HUES6 (cell line): ENCODE measurements at regions not wholly inside any gene's neighbourhood (a gene's known extent, or its start where the extent isn't known, plus 50 kb on each side); places are given as distances from the start of the nearest gene placed in this dataset.
"Not testable (repeated sequence)": the region's sequence is repeated elsewhere in the genome, so short reads cannot be mapped to it uniquely, and the experiment has no call there.

ENCODE experiments used
- H3K27ac ChIP-seq: 2 replicates; pipeline ENCODE4 v1.7.0; 2013; ENCODE audit warnings: low read depth, mild to moderate bottlenecking, low read length, inconsistent platforms
- H3K27me3 ChIP-seq: 2 replicates; pipeline ENCODE4 v1.6.1; 2013; ENCODE audit warnings: low read length; ENCODE audit not compliant: control insufficient read depth, insufficient read depth
- H3K36me3 ChIP-seq: 2 replicates; pipeline ENCODE4 v1.6.1; 2013; ENCODE audit warnings: low read length; ENCODE audit not compliant: control insufficient read depth, insufficient read depth
- H3K4me1 ChIP-seq: 2 replicates; pipeline ENCODE4 v1.6.1; 2013; ENCODE audit warnings: low read length; ENCODE audit not compliant: control insufficient read depth, insufficient read depth
- H3K4me3 ChIP-seq: 2 replicates; pipeline ENCODE4 v1.5.1; 2013; ENCODE audit warnings: low read depth, low read length
- H3K9ac ChIP-seq: one replicate; pipeline ENCODE4 v1.6.1; 2013; ENCODE audit warnings: mild to moderate bottlenecking, low read length
- H3K9me3 ChIP-seq: 2 replicates; pipeline ENCODE4 v1.6.1; 2013; ENCODE audit warnings: low read depth, low read length; ENCODE audit not compliant: control insufficient read depth, insufficient read depth

DNA sequence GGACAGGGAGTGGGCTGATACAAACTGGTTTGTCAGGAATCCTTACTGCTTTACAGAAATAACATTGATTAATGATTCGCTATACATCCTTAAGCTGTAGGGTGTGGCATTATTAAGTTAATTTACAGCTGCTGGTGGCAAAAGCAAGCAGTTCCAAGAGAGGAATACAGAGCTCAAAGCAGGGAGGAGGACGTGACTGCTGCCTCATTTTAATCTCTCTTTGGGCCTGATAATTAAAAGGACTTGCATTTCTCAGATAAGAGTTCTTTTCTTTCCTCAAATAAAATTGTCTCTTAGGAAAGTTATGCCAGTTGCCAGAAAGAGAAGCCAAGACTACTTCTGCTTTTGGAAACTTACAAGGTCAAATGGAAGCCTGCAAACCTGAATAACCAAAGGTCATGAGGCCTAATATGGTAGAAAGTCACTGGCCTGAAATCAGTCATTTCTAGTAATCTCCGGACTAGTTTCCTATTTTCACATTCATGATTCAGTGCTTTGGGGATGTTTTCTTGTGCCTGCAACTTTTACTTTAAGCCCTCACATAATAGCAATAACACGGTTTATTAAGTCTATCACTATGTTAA, 426.2 kb upstream of the SPATA31A3 start:
- not testable (repeated sequence) for H3K4me1 ChIP-seq, H3K36me3 ChIP-seq, H3K27ac ChIP-seq, H3K4me3 ChIP-seq, H3K27me3 ChIP-seq, H3K9ac ChIP-seq, H3K9me3 ChIP-seq

DNA sequence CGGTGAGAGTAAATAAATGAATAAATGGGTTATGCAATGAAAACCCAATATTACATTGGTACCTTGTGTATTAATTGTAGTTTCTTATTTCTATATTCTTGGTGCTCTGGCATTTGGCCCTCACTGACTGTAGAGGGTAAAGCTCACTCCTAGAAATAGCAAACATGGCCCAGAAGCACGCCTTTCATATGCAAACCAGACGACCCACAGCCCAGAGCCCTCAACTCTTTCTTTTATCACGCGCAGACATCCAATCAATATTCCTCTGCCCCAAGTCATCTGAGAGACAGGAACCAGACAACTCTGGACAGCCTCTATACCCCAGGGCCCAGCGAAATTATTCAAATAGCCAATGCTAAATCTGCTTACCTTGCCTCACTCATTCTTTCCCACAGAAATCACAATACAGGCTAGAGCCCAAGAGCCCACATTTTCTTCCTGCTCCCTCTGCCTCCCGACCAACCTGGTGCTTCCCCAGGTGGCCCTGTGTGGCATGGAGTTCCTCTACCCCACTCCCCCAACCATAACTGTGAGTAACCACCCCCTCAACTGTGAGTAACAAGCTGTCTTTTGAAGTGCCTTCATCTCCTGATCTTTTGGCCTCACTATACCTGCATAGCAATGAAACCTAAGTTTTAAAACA, 425.1 kb upstream of the SPATA31A3 start:
- not testable (repeated sequence) for H3K9ac ChIP-seq, H3K4me1 ChIP-seq, H3K27ac ChIP-seq, H3K4me3 ChIP-seq, H3K27me3 ChIP-seq, H3K36me3 ChIP-seq, H3K9me3 ChIP-seq

DNA sequence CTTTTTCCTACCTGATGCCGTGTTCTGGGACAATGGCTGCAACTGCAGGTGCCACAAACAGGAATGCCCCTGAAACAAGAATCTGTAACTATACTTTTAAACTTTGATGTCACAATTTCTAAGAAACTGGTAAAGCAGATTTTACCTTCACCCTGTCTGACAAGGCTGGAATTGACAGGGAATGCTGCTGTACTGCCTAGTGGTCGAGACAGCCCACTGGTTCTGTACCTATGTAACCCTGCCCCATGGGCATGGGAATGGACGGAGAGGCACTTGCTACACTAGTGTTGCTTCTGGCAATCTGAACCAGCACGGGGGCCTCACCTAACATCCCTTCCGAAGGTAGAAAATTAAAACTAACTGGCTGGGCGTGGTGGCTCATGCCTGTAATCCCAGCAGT, 424.3 kb upstream of the SPATA31A3 start:
- not testable (repeated sequence) for H3K9ac ChIP-seq, H3K4me1 ChIP-seq, H3K4me3 ChIP-seq, H3K27me3 ChIP-seq, H3K27ac ChIP-seq, H3K9me3 ChIP-seq, H3K36me3 ChIP-seq

DNA sequence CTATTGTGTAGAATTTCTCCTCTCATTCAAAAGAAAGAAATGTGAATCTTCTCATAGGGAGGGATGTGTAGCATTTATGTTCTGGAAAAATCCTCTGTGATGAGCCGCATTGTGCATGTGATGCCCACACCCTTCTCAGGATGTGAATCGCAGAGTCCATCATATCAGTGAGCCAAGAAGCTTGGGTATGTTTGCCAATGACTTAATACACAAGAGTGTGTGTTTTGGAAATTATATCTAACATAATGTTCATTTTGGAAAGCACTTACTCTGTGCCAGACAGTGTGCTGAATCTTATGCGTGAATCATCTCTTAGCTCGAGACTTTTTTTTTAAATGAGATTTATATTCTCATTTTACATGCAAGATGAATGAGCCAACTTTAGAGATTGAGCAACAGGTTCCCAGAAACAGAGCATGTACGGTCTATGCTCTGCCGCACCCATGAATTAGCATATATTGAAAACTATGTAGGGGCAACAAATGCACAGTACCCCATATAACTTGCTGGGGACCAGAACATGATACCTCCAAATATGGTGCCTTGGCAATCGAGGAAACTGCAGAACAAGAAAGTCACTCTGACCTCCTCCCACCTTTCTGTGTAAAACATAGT, 418.4 kb upstream of the SPATA31A3 start:
- not testable (repeated sequence) for H3K36me3 ChIP-seq, H3K27ac ChIP-seq, H3K9me3 ChIP-seq, H3K9ac ChIP-seq, H3K4me1 ChIP-seq, H3K27me3 ChIP-seq, H3K4me3 ChIP-seq

DNA sequence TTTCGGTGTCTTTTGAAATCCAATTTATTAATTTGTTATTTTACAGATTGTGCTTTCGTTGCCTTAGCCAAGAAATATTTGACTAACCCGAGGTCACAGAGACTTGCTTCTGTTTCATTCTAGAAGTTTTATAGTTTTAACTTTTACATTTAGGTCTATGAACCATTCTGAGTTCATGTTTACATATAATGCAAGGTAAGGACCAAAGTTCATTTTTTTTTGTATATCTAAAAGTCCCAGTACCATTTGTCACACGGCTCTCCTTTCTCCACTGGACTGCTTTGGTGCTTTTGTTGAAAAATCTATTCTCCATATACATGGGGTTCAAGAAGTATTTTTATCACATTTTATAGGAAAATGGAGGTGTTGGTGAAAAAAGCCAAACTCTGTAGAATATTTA, 411.4 kb upstream of the SPATA31A3 start:
- H3K9me3 ChIP-seq, H3K4me3 ChIP-seq, H3K36me3 ChIP-seq, H3K9ac ChIP-seq, H3K27me3 ChIP-seq, H3K4me1 ChIP-seq, H3K27ac ChIP-seq: not testable (repeated sequence)

DNA sequence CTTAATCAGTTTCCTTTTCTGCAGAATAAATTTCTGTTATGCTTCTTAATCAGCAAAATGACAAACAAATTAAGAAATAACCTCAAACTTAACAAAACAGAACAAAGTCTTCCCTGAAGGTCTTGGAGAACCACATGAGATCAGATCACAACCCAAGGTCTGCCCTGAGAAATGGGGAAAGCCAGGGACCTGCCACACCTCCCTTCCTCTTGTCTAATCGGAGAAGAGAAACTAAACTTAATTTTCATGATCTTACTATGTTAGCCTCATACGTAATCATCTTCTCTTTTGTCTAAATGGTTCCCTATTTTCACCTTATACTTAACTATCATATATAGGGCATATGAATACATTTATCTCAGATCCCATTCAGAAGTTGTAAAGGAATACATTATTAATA, 405.4 kb upstream of the SPATA31A3 start:
- H3K4me3 ChIP-seq, H3K27me3 ChIP-seq, H3K9ac ChIP-seq, H3K4me1 ChIP-seq, H3K36me3 ChIP-seq, H3K27ac ChIP-seq, H3K9me3 ChIP-seq: not testable (repeated sequence)

DNA sequence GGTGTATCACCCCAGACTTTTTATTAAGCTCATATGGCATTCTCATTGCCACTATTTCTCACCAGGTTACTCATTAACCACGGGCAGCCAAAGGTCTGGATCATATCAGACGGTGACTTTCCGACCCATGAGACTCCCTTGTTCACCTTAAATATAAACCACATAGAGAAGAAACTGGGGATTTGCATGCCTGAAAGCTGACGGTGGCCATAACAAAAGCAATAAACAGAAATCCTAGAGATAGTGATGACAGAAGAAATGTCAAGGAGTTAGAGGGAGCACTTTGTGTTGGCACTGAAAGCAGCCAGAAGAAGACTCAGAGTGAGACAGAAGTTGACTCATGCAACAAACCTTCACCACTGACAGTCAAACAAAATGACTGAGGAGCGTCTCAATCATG, 402.4 kb upstream of the SPATA31A3 start:
- H3K4me3 ChIP-seq, H3K27ac ChIP-seq, H3K27me3 ChIP-seq, H3K36me3 ChIP-seq, H3K9me3 ChIP-seq, H3K4me1 ChIP-seq, H3K9ac ChIP-seq: not testable (repeated sequence)

DNA sequence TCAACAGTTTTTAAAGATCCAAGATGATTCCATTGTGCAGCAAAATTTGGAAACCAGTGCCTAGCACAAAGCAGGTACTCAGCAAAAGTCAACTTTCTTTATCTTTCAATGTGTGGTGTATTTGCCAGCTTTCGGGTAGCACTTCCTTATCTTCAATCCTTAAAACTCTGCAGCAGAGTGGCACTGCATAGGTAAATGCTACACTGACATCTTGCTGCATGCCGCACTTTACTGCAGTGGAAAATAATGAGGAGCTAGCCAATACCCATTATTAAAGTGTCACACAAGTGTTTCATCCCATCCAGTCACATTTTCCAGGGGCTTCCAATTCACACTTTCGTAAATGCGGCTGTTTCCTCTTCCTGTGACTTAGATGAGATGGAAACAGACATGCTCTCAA, 401.7 kb upstream of the SPATA31A3 start:
- H3K9me3 ChIP-seq, H3K9ac ChIP-seq, H3K27ac ChIP-seq, H3K27me3 ChIP-seq, H3K4me1 ChIP-seq, H3K4me3 ChIP-seq, H3K36me3 ChIP-seq: not testable (repeated sequence)

DNA sequence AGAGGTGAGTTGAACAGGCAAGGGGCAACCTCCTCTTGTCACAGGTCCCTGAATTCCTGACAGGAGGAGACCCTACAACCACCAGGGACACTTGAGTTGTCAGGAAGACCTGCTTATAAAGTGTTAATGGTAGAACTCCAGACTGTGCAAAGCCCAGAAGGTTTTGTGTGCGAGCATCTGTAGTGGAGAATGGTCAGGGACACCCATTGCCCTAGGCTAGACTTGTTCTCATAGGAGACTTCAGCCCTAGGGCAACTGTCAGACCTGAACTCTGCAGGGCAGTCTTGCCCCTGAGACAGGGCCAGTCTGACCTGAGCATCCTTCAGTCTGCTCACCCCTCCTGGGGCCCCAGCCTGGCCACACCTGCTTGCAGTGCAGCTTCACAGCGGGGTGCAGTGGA, 377.3 kb upstream of the SPATA31A3 start:
- H3K4me3 ChIP-seq, H3K27me3 ChIP-seq, H3K27ac ChIP-seq, H3K9me3 ChIP-seq, H3K36me3 ChIP-seq, H3K9ac ChIP-seq, H3K4me1 ChIP-seq: not testable (repeated sequence)

DNA sequence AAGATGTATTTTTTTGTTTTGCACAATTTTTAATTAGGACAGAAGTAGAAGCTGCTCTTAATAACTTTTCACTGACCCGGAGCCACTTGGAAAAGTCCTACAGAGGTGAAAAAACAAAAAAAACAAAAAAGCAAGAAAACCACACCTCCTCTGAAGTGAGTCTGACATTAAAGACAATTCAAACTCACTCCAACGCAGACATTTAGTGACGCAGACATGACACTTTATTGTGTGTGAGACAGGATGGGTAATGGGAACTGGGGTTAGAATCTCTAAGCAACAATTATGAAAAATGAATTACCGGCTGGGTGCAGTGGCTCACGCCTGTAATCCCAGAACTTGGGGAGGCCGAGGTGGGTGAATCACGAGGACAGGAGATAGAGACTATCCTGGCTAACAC, 370.0 kb upstream of the SPATA31A3 start:
- H3K4me1 ChIP-seq, H3K27ac ChIP-seq, H3K4me3 ChIP-seq, H3K27me3 ChIP-seq, H3K9me3 ChIP-seq, H3K9ac ChIP-seq, H3K36me3 ChIP-seq: not testable (repeated sequence)

DNA sequence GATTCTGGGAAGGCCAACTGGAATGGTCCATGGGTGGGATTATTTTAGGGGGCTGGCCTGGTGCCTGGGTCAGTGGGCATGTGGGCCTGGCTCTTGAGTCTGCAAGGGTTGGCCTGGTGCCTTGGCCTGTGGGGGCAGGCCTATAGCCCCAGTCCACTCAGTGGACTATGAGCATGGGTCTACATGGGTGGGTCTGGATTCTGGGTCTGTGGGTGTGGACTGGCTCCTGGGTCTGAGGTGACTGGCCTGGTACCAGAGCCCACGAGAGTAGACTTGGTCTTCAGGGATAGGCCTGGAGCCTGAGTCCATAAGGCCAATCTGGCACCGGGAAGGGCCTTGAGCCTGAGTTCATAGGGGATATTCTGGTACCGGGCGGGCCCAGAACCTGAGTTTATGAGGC, 361.6 kb upstream of the SPATA31A3 start:
- H3K27ac ChIP-seq, H3K9ac ChIP-seq, H3K9me3 ChIP-seq, H3K36me3 ChIP-seq, H3K4me1 ChIP-seq, H3K4me3 ChIP-seq, H3K27me3 ChIP-seq: not testable (repeated sequence)

DNA sequence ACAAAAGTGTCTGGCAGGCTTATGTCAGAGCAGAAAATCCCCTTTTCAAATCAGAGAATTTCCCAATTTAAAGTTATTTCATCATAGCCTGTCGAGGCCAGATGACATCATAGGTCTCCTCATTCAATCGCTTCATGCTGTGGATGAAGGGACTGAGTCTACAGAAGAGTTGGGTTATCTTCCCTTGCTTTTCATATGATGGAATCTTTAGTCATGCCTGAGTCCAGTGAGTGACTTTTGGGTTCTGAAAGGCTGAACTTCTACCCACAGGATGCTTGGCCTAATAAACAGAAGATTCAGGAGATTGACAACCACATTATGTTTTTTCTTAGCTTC, 357.0 kb upstream of the SPATA31A3 start:
- not testable (repeated sequence) for H3K9me3 ChIP-seq, H3K27ac ChIP-seq, H3K4me1 ChIP-seq, H3K27me3 ChIP-seq, H3K9ac ChIP-seq, H3K4me3 ChIP-seq, H3K36me3 ChIP-seq
